GM23338 (cell line): ENCODE measurements at regions not wholly inside any gene's neighbourhood (a gene's known extent, or its start where the extent isn't known, plus 50 kb on each side); places are given as distances from the start of the nearest gene placed in this dataset.

Experiments used
- ATAC-seq: fragments of 200-7000 bp; cut with Tn5 transposase; 3 replicates; pipeline ENCODE4 v1.9.1; 2020
- DNase-seq: peaks from one replicate; pipeline ENCODE4 v3.0.0-alpha.2; 2015; ENCODE audit warnings: low spot score
- H2AFZ ChIP-seq: fragments of 200-600 bp; sonication (generic); 2 replicates; pipeline ENCODE4 v1.8.0; 2016; ENCODE audit warnings: antibody characterized with exemption, mild to moderate bottlenecking, moderate library complexity
- H3F3A ChIP-seq: fragments of 200-600 bp; sonication (generic); replicated peaks from 2 replicates; pipeline ENCODE4 v1.8.0; 2017; ENCODE audit warnings: antibody characterized with exemption, mixed run types, low read depth
- H3K27ac ChIP-seq: fragments of 200-600 bp; sonication (generic); 2 replicates; pipeline ENCODE4 v1.6.1; 2016; ENCODE audit warnings: low read depth
- H3K27me3 ChIP-seq: fragments of 200-600 bp; sonication (generic); 2 replicates; pipeline ENCODE4 v1.8.0; 2016; ENCODE audit warnings: mild to moderate bottlenecking, mixed run types, moderate library complexity; ENCODE audit not compliant: insufficient read depth
- H3K36me3 ChIP-seq: fragments of 200-600 bp; sonication (generic); 2 replicates; pipeline ENCODE4 v1.8.0; 2016; ENCODE audit warnings: mild to moderate bottlenecking; ENCODE audit not compliant: insufficient read depth
- H3K4me1 ChIP-seq: fragments of 200-600 bp; sonication (generic); 2 replicates; pipeline ENCODE4 v1.8.0; 2016; ENCODE audit warnings: mild to moderate bottlenecking, moderate library complexity; ENCODE audit not compliant: insufficient read depth
- H3K4me2 ChIP-seq: fragments of 200-600 bp; sonication (generic); 2 replicates; pipeline ENCODE4 v1.7.1; 2017; ENCODE audit warnings: mixed run types
- H3K4me3 ChIP-seq: fragments of 200-600 bp; sonication (generic); 2 replicates; pipeline ENCODE4 v1.6.1; 2016; ENCODE audit warnings: mixed run types
- H3K79me2 ChIP-seq: fragments of 200-600 bp; sonication (generic); replicated peaks from 2 replicates; pipeline ENCODE4 v1.8.0; 2017; ENCODE audit warnings: mild to moderate bottlenecking; ENCODE audit not compliant: insufficient read depth
- H3K9me2 ChIP-seq: fragments of 200-600 bp; sonication (generic); 2 replicates; pipeline ENCODE4 v1.8.0; 2017; ENCODE audit not compliant: insufficient read depth
- H4K20me1 ChIP-seq: fragments of 200-600 bp; sonication (generic); replicated peaks from 2 replicates; pipeline ENCODE4 v1.8.0; 2017; ENCODE audit warnings: mild to moderate bottlenecking; ENCODE audit not compliant: insufficient read depth
- H3K27ac Mint-ChIP-seq: 2 replicates; pipeline ENCODE4 v1.8.0; 2020; ENCODE audit warnings: inconsistent platforms, mild to moderate bottlenecking, moderate library complexity, mixed read lengths
- H3K27me3 Mint-ChIP-seq: 3 replicates; pipeline ENCODE4 v1.8.0; 2022; ENCODE audit warnings: low read depth, mild to moderate bottlenecking, moderate library complexity, mixed read lengths, inconsistent platforms; ENCODE audit not compliant: insufficient read depth, poor library complexity
- H3K36me3 Mint-ChIP-seq: 3 replicates; pipeline ENCODE4 v1.8.0; 2021; ENCODE audit warnings: low read depth, mild to moderate bottlenecking, inconsistent platforms, moderate library complexity, mixed read lengths
- H3K4me1 Mint-ChIP-seq: 3 replicates; pipeline ENCODE4 v1.8.0; 2020; ENCODE audit warnings: mild to moderate bottlenecking, inconsistent platforms, mixed read lengths
- H3K4me3 Mint-ChIP-seq: 3 replicates; pipeline ENCODE4 v1.8.0; 2021; ENCODE audit warnings: moderate library complexity, mild to moderate bottlenecking, inconsistent platforms, mixed read lengths
- H3K9me3 Mint-ChIP-seq: 3 replicates; pipeline ENCODE4 v1.8.0; 2020; ENCODE audit warnings: moderate library complexity, mild to moderate bottlenecking, inconsistent platforms, mixed read lengths
- CREB1 ChIP-seq: fragments of 250-450 bp; sonication (Bioruptor Pico); IDR thresholded peaks from 2 replicates; pipeline ENCODE4 v1.5.0; 2020; ENCODE audit warnings: low read depth, mild to moderate bottlenecking, moderate library complexity
- EZH2phosphoT487 ChIP-seq: fragments of 200-600 bp; sonication (generic); IDR thresholded peaks from one replicate; pipeline ENCODE4 v1.8.1; 2018; ENCODE audit warnings: antibody characterized with exemption; ENCODE audit not compliant: unreplicated experiment
- JUNB ChIP-seq: IDR thresholded peaks from one replicate; pipeline ENCODE4 v1.6.1; 2016; ENCODE audit warnings: antibody characterized with exemption; ENCODE audit not compliant: unreplicated experiment
- POLR2AphosphoS5 ChIP-seq: IDR thresholded peaks from 2 replicates; pipeline ENCODE4 v1.6.1; 2016; ENCODE audit warnings: antibody characterized with exemption, low read depth
- ZNF331 ChIP-seq: fragments of 250-450 bp; sonication (Bioruptor Pico); IDR thresholded peaks from 2 replicates; pipeline ENCODE4 v1.5.0; 2020; ENCODE audit warnings: low read depth, mild to moderate bottlenecking, moderate library complexity
- TF ChIP-seq, protein P1 (sequence below): IDR thresholded peaks from one replicate; pipeline ENCODE4 v1.6.1; 2018; ENCODE audit warnings: antibody characterized with exemption; ENCODE audit not compliant: unreplicated experiment
- TF ChIP-seq, protein P2 (sequence below): fragments of 250-450 bp; sonication (Bioruptor Pico); IDR thresholded peaks from 2 replicates; pipeline ENCODE4 v1.5.0; 2020; ENCODE audit warnings: mild to moderate bottlenecking, moderate library complexity
- TF ChIP-seq, protein P3 (sequence below), 2 experiments: fragments of 200-600 bp in 1 of 2; sonication (generic) in 1 of 2; conservative IDR thresholded peaks; 2 replicates each; pipeline versions ENCODE4 v1.5.1 to v1.6.1; 2016 to 2017; ENCODE audit warnings: antibody characterized with exemption in 2 of 2, low read depth in 2 of 2, mild to moderate bottlenecking in 2 of 2, moderate library complexity in 1 of 2

DNA sequence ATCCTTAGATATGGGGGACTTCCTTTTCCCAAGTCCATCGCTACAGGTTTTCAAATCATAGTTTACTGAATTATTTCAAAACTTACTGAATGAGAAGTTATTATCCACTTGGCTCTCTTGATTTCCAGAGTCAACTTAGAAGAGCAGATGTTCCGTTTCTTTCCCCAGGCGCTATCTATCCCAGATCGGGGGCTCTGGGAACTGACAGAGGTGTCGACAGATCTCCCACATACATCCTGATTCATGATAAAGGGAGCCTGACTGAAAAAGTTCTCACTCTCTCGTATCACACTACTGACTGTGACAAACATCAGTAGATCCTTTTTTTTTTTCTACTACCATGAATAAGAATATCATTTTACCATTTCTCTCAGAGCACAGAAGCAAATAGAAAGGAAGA lies 654.8 kb downstream of the RNF144B start:
- Histone ChIP-seq H4K20me1 (no peaks in the 10 kb centered on the region), H3K27ac (no peak overlapping the region), H3K9me2 (no peaks in the 10 kb centered on the region; the same call in 1 of the 2 replicates), H3F3A (no peaks in the 10 kb centered on the region), H3K36me3 (no peaks in the 10 kb centered on the region), H3K79me2 (no peaks in the 10 kb centered on the region), H3K4me2 (no peak overlapping the region), H3K4me3 (no peak overlapping the region), H3K27me3 (no peaks in the 10 kb centered on the region), H3K4me1 (no peaks in the 10 kb centered on the region), H2AFZ (no peak overlapping the region)
- no peaks in the 10 kb centered on the region for H3K4me1 Mint-ChIP-seq
- H3K27me3 Mint-ChIP-seq: no peaks in the 10 kb centered on the region
- TF ChIP-seq CREB1 (no peak), POLR2AphosphoS5 (no peak), JUNB (no peak), EZH2phosphoT487 (no peak), ZNF331 (no peak)
- TF ChIP-seq, protein P1, sequence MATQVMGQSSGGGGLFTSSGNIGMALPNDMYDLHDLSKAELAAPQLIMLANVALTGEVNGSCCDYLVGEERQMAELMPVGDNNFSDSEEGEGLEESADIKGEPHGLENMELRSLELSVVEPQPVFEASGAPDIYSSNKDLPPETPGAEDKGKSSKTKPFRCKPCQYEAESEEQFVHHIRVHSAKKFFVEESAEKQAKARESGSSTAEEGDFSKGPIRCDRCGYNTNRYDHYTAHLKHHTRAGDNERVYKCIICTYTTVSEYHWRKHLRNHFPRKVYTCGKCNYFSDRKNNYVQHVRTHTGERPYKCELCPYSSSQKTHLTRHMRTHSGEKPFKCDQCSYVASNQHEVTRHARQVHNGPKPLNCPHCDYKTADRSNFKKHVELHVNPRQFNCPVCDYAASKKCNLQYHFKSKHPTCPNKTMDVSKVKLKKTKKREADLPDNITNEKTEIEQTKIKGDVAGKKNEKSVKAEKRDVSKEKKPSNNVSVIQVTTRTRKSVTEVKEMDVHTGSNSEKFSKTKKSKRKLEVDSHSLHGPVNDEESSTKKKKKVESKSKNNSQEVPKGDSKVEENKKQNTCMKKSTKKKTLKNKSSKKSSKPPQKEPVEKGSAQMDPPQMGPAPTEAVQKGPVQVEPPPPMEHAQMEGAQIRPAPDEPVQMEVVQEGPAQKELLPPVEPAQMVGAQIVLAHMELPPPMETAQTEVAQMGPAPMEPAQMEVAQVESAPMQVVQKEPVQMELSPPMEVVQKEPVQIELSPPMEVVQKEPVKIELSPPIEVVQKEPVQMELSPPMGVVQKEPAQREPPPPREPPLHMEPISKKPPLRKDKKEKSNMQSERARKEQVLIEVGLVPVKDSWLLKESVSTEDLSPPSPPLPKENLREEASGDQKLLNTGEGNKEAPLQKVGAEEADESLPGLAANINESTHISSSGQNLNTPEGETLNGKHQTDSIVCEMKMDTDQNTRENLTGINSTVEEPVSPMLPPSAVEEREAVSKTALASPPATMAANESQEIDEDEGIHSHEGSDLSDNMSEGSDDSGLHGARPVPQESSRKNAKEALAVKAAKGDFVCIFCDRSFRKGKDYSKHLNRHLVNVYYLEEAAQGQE: no peak
- TF ChIP-seq, protein P2, sequence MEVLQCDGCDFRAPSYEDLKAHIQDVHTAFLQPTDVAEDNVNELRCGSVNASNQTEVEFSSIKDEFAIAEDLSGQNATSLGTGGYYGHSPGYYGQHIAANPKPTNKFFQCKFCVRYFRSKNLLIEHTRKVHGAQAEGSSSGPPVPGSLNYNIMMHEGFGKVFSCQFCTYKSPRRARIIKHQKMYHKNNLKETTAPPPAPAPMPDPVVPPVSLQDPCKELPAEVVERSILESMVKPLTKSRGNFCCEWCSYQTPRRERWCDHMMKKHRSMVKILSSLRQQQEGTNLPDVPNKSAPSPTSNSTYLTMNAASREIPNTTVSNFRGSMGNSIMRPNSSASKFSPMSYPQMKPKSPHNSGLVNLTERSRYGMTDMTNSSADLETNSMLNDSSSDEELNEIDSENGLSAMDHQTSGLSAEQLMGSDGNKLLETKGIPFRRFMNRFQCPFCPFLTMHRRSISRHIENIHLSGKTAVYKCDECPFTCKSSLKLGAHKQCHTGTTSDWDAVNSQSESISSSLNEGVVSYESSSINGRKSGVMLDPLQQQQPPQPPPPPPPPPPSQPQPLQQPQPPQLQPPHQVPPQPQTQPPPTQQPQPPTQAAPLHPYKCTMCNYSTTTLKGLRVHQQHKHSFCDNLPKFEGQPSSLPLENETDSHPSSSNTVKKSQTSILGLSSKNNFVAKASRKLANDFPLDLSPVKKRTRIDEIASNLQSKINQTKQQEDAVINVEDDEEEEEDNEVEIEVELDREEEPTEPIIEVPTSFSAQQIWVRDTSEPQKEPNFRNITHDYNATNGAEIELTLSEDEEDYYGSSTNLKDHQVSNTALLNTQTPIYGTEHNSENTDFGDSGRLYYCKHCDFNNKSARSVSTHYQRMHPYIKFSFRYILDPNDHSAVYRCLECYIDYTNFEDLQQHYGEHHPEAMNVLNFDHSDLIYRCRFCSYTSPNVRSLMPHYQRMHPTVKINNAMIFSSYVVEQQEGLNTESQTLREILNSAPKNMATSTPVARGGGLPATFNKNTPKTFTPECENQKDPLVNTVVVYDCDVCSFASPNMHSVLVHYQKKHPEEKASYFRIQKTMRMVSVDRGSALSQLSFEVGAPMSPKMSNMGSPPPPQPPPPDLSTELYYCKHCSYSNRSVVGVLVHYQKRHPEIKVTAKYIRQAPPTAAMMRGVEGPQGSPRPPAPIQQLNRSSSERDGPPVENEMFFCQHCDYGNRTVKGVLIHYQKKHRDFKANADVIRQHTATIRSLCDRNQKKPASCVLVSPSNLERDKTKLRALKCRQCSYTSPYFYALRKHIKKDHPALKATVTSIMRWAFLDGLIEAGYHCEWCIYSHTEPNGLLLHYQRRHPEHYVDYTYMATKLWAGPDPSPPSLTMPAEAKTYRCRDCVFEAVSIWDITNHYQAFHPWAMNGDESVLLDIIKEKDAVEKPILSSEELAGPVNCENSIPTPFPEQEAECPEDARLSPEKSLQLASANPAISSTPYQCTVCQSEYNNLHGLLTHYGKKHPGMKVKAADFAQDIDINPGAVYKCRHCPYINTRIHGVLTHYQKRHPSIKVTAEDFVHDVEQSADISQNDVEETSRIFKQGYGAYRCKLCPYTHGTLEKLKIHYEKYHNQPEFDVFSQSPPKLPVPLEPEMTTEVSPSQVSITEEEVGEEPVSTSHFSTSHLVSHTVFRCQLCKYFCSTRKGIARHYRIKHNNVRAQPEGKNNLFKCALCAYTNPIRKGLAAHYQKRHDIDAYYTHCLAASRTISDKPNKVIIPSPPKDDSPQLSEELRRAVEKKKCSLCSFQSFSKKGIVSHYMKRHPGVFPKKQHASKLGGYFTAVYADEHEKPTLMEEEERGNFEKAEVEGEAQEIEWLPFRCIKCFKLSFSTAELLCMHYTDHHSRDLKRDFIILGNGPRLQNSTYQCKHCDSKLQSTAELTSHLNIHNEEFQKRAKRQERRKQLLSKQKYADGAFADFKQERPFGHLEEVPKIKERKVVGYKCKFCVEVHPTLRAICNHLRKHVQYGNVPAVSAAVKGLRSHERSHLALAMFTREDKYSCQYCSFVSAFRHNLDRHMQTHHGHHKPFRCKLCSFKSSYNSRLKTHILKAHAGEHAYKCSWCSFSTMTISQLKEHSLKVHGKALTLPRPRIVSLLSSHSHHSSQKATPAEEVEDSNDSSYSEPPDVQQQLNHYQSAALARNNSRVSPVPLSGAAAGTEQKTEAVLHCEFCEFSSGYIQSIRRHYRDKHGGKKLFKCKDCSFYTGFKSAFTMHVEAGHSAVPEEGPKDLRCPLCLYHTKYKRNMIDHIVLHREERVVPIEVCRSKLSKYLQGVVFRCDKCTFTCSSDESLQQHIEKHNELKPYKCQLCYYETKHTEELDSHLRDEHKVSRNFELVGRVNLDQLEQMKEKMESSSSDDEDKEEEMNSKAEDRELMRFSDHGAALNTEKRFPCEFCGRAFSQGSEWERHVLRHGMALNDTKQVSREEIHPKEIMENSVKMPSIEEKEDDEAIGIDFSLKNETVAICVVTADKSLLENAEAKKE (CRISPR knock-in tag): no peak
- TF ChIP-seq, protein P3, sequence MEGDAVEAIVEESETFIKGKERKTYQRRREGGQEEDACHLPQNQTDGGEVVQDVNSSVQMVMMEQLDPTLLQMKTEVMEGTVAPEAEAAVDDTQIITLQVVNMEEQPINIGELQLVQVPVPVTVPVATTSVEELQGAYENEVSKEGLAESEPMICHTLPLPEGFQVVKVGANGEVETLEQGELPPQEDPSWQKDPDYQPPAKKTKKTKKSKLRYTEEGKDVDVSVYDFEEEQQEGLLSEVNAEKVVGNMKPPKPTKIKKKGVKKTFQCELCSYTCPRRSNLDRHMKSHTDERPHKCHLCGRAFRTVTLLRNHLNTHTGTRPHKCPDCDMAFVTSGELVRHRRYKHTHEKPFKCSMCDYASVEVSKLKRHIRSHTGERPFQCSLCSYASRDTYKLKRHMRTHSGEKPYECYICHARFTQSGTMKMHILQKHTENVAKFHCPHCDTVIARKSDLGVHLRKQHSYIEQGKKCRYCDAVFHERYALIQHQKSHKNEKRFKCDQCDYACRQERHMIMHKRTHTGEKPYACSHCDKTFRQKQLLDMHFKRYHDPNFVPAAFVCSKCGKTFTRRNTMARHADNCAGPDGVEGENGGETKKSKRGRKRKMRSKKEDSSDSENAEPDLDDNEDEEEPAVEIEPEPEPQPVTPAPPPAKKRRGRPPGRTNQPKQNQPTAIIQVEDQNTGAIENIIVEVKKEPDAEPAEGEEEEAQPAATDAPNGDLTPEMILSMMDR (conservative IDR thresholded peaks at IDR 0.05; ENCODE audit: low read depth in 2 of 2): no peak
- H3K4me3 Mint-ChIP-seq: no peak overlapping the region
- H3K27ac Mint-ChIP-seq: no peak overlapping the region
- no peaks in the 10 kb centered on the region for H3K36me3 Mint-ChIP-seq
- DNase-seq: no peak
- no peaks in the 10 kb centered on the region for H3K9me3 Mint-ChIP-seq
- ATAC-seq: no peak
